B cell (primary cell): ENCODE measurements at regions not wholly inside any gene's neighbourhood (a gene's known extent, or its start where the extent isn't known, plus 50 kb on each side); places are given as distances from the start of the nearest gene placed in this dataset.

ENCODE experiments used
- ATAC-seq: fragments of 200-7000 bp; cut with Tn5 transposase; one replicate; pipeline ENCODE4 v1.10.0; 2021; ENCODE audit warnings: low read depth, mild to moderate bottlenecking, moderate number of reproducible peaks, moderate library complexity
- CTCF ChIA-PET: fragments of 350-600 bp; sonication (Branson Sonifier 250); formaldehyde crosslinking; loops from one replicate; lab custom pipeline; 2021; ENCODE audit warnings: antibody characterized with exemption, inconsistent platforms; lab: Charles Lee
- POLR2A ChIA-PET: fragments of 350-600 bp; sonication (Branson Sonifier 250); formaldehyde crosslinking; loops from one replicate; lab custom pipeline; 2021; ENCODE audit warnings: antibody characterized with exemption; lab: Charles Lee
- DNase-seq: peaks from one replicate; pipeline ENCODE4 v3.0.0; 2013
- H2AFZ ChIP-seq: 2 replicates; pipeline ENCODE4 v1.6.1; 2012; ENCODE audit warnings: mild to moderate bottlenecking, low read depth, low read length; ENCODE audit not compliant: insufficient read depth, poor library complexity, severe bottlenecking
- H3K27ac ChIP-seq, 2 donors: 1 replicate in 1 of 2; 2 replicates in 1 of 2; pipeline ENCODE4 v1.5.1; 2012 to 2013; ENCODE audit warnings: low read length in 2 of 2, mild to moderate bottlenecking in 2 of 2, moderate library complexity in 1 of 2
- H3K27me3 ChIP-seq, 4 experiments: fragments of 200-600 bp in 1 of 4; sonication (generic) in 1 of 4; replicated peaks in 1 of 4; 1 replicate in 2 of 4; 2 replicates in 2 of 4; pipeline versions ENCODE4 v1.6.1 to v1.7.0; 2013 to 2016; ENCODE audit warnings: low read length in 3 of 4, mild to moderate bottlenecking in 2 of 4, mixed read lengths in 1 of 4, moderate library complexity in 1 of 4; ENCODE audit not compliant: insufficient read depth in 4 of 4, control insufficient read depth in 3 of 4; ENCODE audit errors: control extremely low read depth in 1 of 4
- H3K36me3 ChIP-seq, 2 experiments: replicated peaks in 1 of 2; 1 replicate in 1 of 2; 2 replicates in 1 of 2; pipeline versions ENCODE4 v1.6.1 to v1.7.1; 2013; ENCODE audit warnings: low read length in 1 of 2; ENCODE audit not compliant: insufficient read depth in 2 of 2, control insufficient read depth in 1 of 2; ENCODE audit errors: control extremely low read depth in 1 of 2, extremely low read depth in 1 of 2
- H3K4me1 ChIP-seq, 2 donors: fragments of 200-600 bp in 1 of 2; sonication (generic) in 1 of 2; 1 replicate in 1 of 2; 2 replicates in 1 of 2; pipeline versions ENCODE4 v1.5.1 to v1.6.1; 2013 to 2017; ENCODE audit warnings: low read length in 2 of 2; ENCODE audit not compliant: control insufficient read depth in 2 of 2, insufficient read depth in 2 of 2
- H3K4me2 ChIP-seq: replicated peaks from 2 replicates; pipeline ENCODE3; 2012; ENCODE audit warnings: mild to moderate bottlenecking, low read depth, low read length; ENCODE audit not compliant: poor library complexity, severe bottlenecking
- H3K4me3 ChIP-seq, 5 experiments: fragments of 200-600 bp in 1 of 5; sonication (generic) in 1 of 5; 1 replicate in 3 of 5; 2 replicates in 2 of 5; pipeline versions ENCODE4 v1.5.1 to v1.7.0; 2011 to 2016; ENCODE audit warnings: low read length in 4 of 5, mild to moderate bottlenecking in 4 of 5, low read depth in 2 of 5, control low read depth in 1 of 5, moderate library complexity in 1 of 5; ENCODE audit not compliant: insufficient read depth in 1 of 5; ENCODE audit errors: control extremely low read depth in 1 of 5, extremely low read depth in 1 of 5
- H3K79me2 ChIP-seq: fragments of 200-600 bp; sonication (generic); one replicate; pipeline ENCODE4 v1.6.0; 2016; ENCODE audit warnings: low read length; ENCODE audit not compliant: control insufficient read depth, insufficient read depth
- H3K9ac ChIP-seq: fragments of 200-600 bp; sonication (generic); 2 replicates; pipeline ENCODE4 v1.6.1; 2017; ENCODE audit warnings: mild to moderate bottlenecking, low read length, moderate library complexity
- H3K9me3 ChIP-seq, 3 donors: one replicate each; pipeline versions ENCODE4 v1.6.1 to v1.7.1; 2013; ENCODE audit warnings: low read length in 2 of 3; ENCODE audit not compliant: control insufficient read depth in 2 of 3, insufficient read depth in 1 of 3; ENCODE audit errors: control extremely low read depth in 1 of 3
- H4K20me1 ChIP-seq: 2 replicates; pipeline ENCODE4 v1.6.0; 2012; ENCODE audit warnings: mild to moderate bottlenecking, low read length; ENCODE audit not compliant: insufficient read depth, control insufficient read depth, poor library complexity, severe bottlenecking
- H3K27ac Mint-ChIP-seq: one replicate; pipeline ENCODE4 v1.8.0; 2021; ENCODE audit warnings: mixed read lengths
- H3K27me3 Mint-ChIP-seq: one replicate; pipeline ENCODE4 v1.8.0; 2021; ENCODE audit warnings: mixed read lengths
- H3K4me1 Mint-ChIP-seq: one replicate; pipeline ENCODE4 v1.8.0; 2021; ENCODE audit warnings: mixed read lengths
- H3K4me3 Mint-ChIP-seq: one replicate; pipeline ENCODE4 v1.8.0; 2021; ENCODE audit warnings: mixed read lengths
- H3K9me3 Mint-ChIP-seq: one replicate; pipeline ENCODE4 v1.8.0; 2022; ENCODE audit warnings: mixed read lengths; ENCODE audit not compliant: insufficient read depth
- EZH2 ChIP-seq: IDR thresholded peaks from 2 replicates; pipeline ENCODE4 v1.6.1; 2012; ENCODE audit warnings: borderline replicate concordance, low read depth, mild to moderate bottlenecking, moderate library complexity, low read length; ENCODE audit not compliant: insufficient read depth, poor library complexity, severe bottlenecking
- WGBS: methylation state at CpG from one replicate; pipeline ENCODE4 v1.1.5; 2013; ENCODE audit warnings: missing lambda C conversion rate; ENCODE audit not compliant: insufficient coverage; 5-methylcytosine and 5-hydroxymethylcytosine counted together
- intact Hi-C: fragments of 100-400 bp; cut with micrococcal nuclease; formaldehyde crosslinking; loops from one replicate; pipeline ENCODE4 v1.10.0; 2022
- TF ChIP-seq, protein P1 (sequence below): fragments of 200-600 bp; IDR thresholded peaks from one replicate; pipeline ENCODE4 v1.8.0; 2022; ENCODE audit warnings: antibody characterized with exemption, mild to moderate bottlenecking

DNA sequence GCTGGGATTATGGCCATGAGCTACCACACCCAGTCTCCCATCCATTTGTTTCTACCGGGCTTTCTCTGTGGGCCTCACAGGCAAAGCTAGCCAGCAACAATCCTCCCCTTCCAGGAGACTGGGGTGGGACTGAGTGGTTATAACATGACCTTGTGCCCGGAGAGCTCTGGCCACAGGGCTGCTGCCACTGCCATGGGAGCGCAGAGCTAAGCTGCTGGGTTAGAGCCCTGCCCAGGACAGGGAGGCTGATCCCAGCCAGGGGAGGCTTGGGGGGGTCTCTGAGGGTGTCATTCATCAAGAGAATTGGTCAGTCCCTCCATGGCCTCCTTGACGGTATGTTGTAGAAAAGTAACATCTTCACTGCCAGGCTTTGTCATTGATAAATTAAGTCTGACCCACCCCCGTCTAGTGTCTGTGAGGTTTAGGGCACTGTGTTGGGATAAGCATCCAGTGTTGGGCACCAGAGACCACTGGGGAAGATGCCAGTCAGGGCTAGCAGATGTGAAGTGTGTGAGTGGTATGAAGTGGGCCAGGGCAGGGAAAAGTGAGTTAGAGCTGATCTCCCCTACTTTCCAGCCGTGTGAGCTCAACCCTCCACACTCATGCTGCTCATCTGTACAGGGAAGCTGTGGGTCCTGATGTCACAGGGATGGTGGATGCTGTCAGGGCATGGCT lies 368.4 kb upstream of the HS6ST1 start:
- Histone ChIP-seq H3K79me2 (no peaks in the 10 kb centered on the region), H3K27ac (no peak overlapping the region), H3K4me1 (peaks cover 9 to 23% of the 10 kb centered on the region in 2 donors), H2AFZ (no peak overlapping the region), H3K4me2 (peak overlapping the region; percentile 17), H3K4me3 (no peak overlapping the region), H3K9me3 (no peaks in the 10 kb centered on the region), H4K20me1 (no peaks in the 10 kb centered on the region), H3K9ac (no peak overlapping the region), H3K27me3 (no peaks in the 10 kb centered on the region), H3K36me3 (no peaks in the 10 kb centered on the region)
- no peak for TF ChIP-seq EZH2
- TF ChIP-seq, protein P1, sequence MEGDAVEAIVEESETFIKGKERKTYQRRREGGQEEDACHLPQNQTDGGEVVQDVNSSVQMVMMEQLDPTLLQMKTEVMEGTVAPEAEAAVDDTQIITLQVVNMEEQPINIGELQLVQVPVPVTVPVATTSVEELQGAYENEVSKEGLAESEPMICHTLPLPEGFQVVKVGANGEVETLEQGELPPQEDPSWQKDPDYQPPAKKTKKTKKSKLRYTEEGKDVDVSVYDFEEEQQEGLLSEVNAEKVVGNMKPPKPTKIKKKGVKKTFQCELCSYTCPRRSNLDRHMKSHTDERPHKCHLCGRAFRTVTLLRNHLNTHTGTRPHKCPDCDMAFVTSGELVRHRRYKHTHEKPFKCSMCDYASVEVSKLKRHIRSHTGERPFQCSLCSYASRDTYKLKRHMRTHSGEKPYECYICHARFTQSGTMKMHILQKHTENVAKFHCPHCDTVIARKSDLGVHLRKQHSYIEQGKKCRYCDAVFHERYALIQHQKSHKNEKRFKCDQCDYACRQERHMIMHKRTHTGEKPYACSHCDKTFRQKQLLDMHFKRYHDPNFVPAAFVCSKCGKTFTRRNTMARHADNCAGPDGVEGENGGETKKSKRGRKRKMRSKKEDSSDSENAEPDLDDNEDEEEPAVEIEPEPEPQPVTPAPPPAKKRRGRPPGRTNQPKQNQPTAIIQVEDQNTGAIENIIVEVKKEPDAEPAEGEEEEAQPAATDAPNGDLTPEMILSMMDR: no peak
- H3K27me3 Mint-ChIP-seq: peaks cover 3% of the 10 kb centered on the region
- POLR2A ChIA-PET: no interaction called here
- DNase-seq (no peak), ATAC-seq (no peak)
- H3K4me3 Mint-ChIP-seq: no peak overlapping the region
- intact Hi-C loops: no loop called here
- H3K4me1 Mint-ChIP-seq: peaks cover 27% of the 10 kb centered on the region
- 97% methylated on average over 3 of the region's 6 CpGs for WGBS
- no peaks in the 10 kb centered on the region for H3K9me3 Mint-ChIP-seq
- no peak overlapping the region for H3K27ac Mint-ChIP-seq
- CTCF ChIA-PET: interaction anchor here (0.7 kb wide), 1 partner anchor 223 kb away, joined by 4 read pairs; no protein-coding TSS in a partner anchor

DNA sequence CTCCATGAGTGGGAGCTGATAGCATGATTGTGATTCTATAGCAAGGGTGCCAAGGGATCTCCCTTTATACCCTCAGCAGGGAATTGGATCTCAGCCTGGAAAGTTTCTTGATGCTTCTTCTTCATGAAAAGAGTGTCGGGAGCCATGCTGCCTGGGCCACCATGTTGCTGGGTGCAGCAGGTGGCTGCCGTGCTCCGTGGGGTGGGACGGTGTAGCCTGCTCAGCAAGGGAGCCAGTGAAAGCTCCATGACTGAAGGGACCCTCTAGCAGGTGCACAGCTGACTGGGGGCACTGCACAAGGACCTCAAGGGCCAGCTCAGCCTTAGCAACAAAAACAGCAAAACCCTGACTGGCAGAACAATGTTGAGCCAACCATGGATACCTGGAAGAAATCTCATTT lies 368.9 kb upstream of the HS6ST1 start:
- Histone ChIP-seq H3K4me1 (peaks cover 9 to 18% of the 10 kb centered on the region in 2 donors), H3K27ac (no peak overlapping the region), H3K27me3 (no peaks in the 10 kb centered on the region), H3K4me3 (no peak overlapping the region), H2AFZ (no peak overlapping the region), H3K79me2 (no peaks in the 10 kb centered on the region), H3K9me3 (no peaks in the 10 kb centered on the region), H3K36me3 (no peaks in the 10 kb centered on the region), H4K20me1 (no peaks in the 10 kb centered on the region), H3K9ac (no peak overlapping the region), H3K4me2 (no peak overlapping the region)
- no peak for DNase-seq
- H3K27me3 Mint-ChIP-seq: no peaks in the 10 kb centered on the region
- no peaks in the 10 kb centered on the region for H3K9me3 Mint-ChIP-seq
- ChIA-PET POLR2A (no interaction called here), CTCF (no interaction called here)
- 27% methylated on average over 4 of the region's 4 CpGs for WGBS
- no peak for ATAC-seq
- intact Hi-C loops: no loop called here
- TF ChIP-seq EZH2: no peak
- TF ChIP-seq, protein P1: no peak
- peaks cover 23% of the 10 kb centered on the region for H3K4me1 Mint-ChIP-seq
- no peak overlapping the region for H3K27ac Mint-ChIP-seq
- H3K4me3 Mint-ChIP-seq: no peak overlapping the region
